Upper lobe of left lung (tissue), 6 donors: ENCODE measurements at regions not wholly inside any gene's neighbourhood (a gene's known extent, or its start where the extent isn't known, plus 50 kb on each side); places are given as distances from the start of the nearest gene placed in this dataset.

Source experiments
- ATAC-seq, 2 donors: fragments of 200-7000 bp; cut with Tn5 transposase; one replicate each; pipeline ENCODE4 v1.9.1; 2022; ENCODE audit warnings: mild to moderate bottlenecking in 2 of 2, moderate library complexity in 2 of 2; ENCODE audit not compliant: low FRiP score in 2 of 2
- DNase-seq, 2 donors: peaks; one replicate each; pipeline ENCODE4 v3.0.0-alpha.2; 2019 to 2020
- H3K27ac ChIP-seq, 4 donors: fragments of 200-600 bp; sonication (generic); one replicate each; pipeline ENCODE4 v1.5.1; 2016 to 2019
- H3K27me3 ChIP-seq, 4 donors: fragments of 200-600 bp; sonication (generic); one replicate each; pipeline ENCODE4 v1.5.1; 2017 to 2019
- H3K36me3 ChIP-seq, 4 donors: fragments of 200-600 bp; sonication (generic); one replicate each; pipeline ENCODE4 v1.5.1; 2016 to 2019
- H3K4me1 ChIP-seq, 4 donors: fragments of 200-600 bp; sonication (generic); one replicate each; pipeline ENCODE4 v1.5.1; 2018 to 2019
- H3K4me3 ChIP-seq, 4 donors: fragments of 200-600 bp; sonication (generic); one replicate each; pipeline ENCODE4 v1.5.1; 2017 to 2019; ENCODE audit warnings: mild to moderate bottlenecking in 2 of 4, moderate library complexity in 1 of 4
- H3K9me3 ChIP-seq, 4 donors: fragments of 200-600 bp; sonication (generic); one replicate each; pipeline ENCODE4 v1.5.1; 2018 to 2019
- EP300 ChIP-seq, 4 donors: sonication (generic); formaldehyde crosslinking; IDR thresholded peaks; one replicate each; pipeline ENCODE4 v1.5.1; 2017; ENCODE audit warnings: antibody characterized with exemption in 4 of 4, control low read depth in 2 of 4
- POLR2A ChIP-seq, 4 donors: fragments of 450-650 bp; IDR thresholded peaks; one replicate each; pipeline ENCODE4 v1.5.1; 2016 to 2017; ENCODE audit warnings: antibody characterized with exemption in 4 of 4, mild to moderate bottlenecking in 2 of 4
- POLR2AphosphoS5 ChIP-seq, 2 donors: sonication (generic); formaldehyde crosslinking; IDR thresholded peaks; one replicate each; pipeline ENCODE4 v1.5.1; 2017; ENCODE audit warnings: antibody characterized with exemption in 2 of 2
- WGBS, 2 donors: methylation state at CpG; one replicate each; pipeline ENCODE4 v1.1.5; 2017 to 2018; 5-methylcytosine and 5-hydroxymethylcytosine counted together
- TF ChIP-seq, protein P1 (sequence below), 6 experiments: fragments of 450-650 bp in 4 of 6; fragments of 200-600 bp in 2 of 6; sonication (generic) in 2 of 6; IDR thresholded peaks; one replicate each; pipeline ENCODE4 v1.5.1; 2016 to 2019; ENCODE audit warnings: antibody characterized with exemption in 6 of 6
- donor health status: DM: no; HTN: no; CAD: no; lungs with moderate emphysema.
- donor health status: DM: no; HTN: yes; CAD: no; lungs with severe emphysema.

DNA sequence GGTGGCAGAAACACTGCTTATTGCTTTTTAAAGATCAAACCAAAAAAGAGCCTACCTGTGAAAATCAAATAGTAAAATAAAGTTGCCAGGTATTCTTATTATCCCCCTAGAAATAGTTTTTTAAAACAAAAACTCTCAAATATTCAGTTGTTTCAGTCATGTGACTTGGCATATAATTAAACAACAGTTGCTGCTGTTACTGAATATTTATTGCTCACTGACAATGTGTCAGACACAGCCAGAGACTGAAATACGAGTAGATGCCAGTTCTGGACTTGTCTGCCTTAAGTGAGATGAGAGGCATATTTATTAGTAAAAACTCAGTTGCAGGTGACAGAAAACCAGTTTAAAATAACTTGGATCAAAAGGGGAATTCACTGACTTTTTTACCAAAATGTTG is 106.0 kb upstream of the RAB12 start:
- no peaks in the 10 kb centered on the region for H3K27me3 ChIP-seq
- TF ChIP-seq, protein P1, sequence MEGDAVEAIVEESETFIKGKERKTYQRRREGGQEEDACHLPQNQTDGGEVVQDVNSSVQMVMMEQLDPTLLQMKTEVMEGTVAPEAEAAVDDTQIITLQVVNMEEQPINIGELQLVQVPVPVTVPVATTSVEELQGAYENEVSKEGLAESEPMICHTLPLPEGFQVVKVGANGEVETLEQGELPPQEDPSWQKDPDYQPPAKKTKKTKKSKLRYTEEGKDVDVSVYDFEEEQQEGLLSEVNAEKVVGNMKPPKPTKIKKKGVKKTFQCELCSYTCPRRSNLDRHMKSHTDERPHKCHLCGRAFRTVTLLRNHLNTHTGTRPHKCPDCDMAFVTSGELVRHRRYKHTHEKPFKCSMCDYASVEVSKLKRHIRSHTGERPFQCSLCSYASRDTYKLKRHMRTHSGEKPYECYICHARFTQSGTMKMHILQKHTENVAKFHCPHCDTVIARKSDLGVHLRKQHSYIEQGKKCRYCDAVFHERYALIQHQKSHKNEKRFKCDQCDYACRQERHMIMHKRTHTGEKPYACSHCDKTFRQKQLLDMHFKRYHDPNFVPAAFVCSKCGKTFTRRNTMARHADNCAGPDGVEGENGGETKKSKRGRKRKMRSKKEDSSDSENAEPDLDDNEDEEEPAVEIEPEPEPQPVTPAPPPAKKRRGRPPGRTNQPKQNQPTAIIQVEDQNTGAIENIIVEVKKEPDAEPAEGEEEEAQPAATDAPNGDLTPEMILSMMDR (IDR thresholded peaks at IDR 0.05): no peak
- TF ChIP-seq EP300 (IDR thresholded peaks at IDR 0.05) (no peak), POLR2AphosphoS5 (IDR thresholded peaks at IDR 0.05) (no peak), POLR2A (IDR thresholded peaks at IDR 0.05) (no peak)
- H3K4me1 ChIP-seq: peaks cover 0 to 13% (median 3%) of the 10 kb centered on the region in 4 donors
- H3K36me3 ChIP-seq: no peaks in the 10 kb centered on the region
- H3K9me3 ChIP-seq: no peaks in the 10 kb centered on the region
- no peak overlapping the region for H3K4me3 ChIP-seq
- 35 to 77% methylated on average over 1 of the region's 1 CpG for WGBS, 2 donors
- H3K27ac ChIP-seq: no peak overlapping the region
- ATAC-seq (no peak), DNase-seq (no peak)

DNA sequence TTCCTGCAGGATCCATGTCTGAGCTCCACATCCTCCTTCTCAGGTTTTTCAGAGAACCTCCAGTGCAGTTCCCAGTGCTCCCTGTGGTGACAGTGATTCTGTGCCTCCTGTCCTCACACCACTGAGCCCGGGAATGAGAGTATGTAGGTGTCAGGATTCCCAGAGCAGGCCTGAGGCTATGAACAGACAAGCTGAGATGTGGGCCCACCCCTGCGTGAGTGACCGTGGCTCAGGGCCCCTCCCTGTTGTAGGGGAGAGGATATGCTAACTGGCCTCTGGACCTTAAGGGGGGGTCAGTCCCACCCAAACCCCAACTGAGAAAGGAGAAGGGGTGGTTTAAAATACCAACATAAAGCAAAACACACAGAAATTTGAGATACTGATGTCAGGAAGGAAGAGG is 104.8 kb upstream of the RAB12 start:
- H3K9me3 ChIP-seq: no peaks in the 10 kb centered on the region
- WGBS, 2 donors: 83 to 87% methylated on average over 3 of the region's 3 CpGs
- no peak overlapping the region for H3K27ac ChIP-seq
- DNase-seq: no peak
- no peaks in the 10 kb centered on the region for H3K36me3 ChIP-seq
- no peaks in the 10 kb centered on the region for H3K27me3 ChIP-seq
- H3K4me1 ChIP-seq: peaks cover 0 to 12% (median 3%) of the 10 kb centered on the region in 4 donors
- no peak for ATAC-seq
- no peak overlapping the region for H3K4me3 ChIP-seq
- no peak for TF ChIP-seq POLR2A (IDR thresholded peaks at IDR 0.05)
- TF ChIP-seq EP300 (IDR thresholded peaks at IDR 0.05): no peak
- TF ChIP-seq POLR2AphosphoS5 (IDR thresholded peaks at IDR 0.05): no peak
- TF ChIP-seq, protein P1 (IDR thresholded peaks at IDR 0.05): no peak

DNA sequence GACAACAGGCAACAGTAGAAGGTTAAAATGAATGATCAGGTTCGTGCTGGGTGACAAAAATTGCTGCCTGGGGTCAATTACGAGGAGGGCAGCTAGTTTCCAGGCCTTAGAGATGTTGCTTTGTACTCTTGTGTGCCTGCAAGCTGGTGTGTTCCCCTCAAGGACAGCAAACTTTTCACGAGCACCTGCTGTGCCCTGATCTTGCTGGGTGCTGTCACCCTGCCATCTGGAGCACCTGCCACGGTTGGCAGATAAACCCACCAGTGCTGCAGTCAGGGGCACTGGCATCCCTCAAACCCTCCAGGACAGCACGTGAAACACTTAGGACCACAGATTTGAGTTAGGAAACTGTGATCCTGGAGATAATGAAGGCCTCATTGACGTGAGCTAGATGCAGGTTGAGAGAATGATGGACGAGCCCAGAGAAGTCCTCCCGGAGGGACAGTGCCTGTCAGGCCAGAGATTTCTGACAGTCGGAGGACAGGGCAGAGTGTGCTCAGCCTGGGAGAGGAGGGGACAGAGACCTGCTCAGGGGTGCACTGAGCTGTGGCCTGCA is 104.3 kb upstream of the RAB12 start:
- Histone ChIP-seq H3K4me3 (no peak overlapping the region), H3K9me3 (no peaks in the 10 kb centered on the region), H3K36me3 (no peaks in the 10 kb centered on the region), H3K27ac (no peak overlapping the region), H3K4me1 (peaks cover 0 to 7% (median 3%) of the 10 kb centered on the region in 4 donors), H3K27me3 (no peaks in the 10 kb centered on the region)
- 85 to 88% methylated on average over 7 to 8 of the region's 9 CpGs for WGBS, 2 donors
- TF ChIP-seq, protein P1 (IDR thresholded peaks at IDR 0.05): no peak
- TF ChIP-seq POLR2AphosphoS5 (IDR thresholded peaks at IDR 0.05) (no peak), POLR2A (IDR thresholded peaks at IDR 0.05) (no peak), EP300 (IDR thresholded peaks at IDR 0.05) (no peak)
- no peak for DNase-seq
- ATAC-seq: no peak

DNA sequence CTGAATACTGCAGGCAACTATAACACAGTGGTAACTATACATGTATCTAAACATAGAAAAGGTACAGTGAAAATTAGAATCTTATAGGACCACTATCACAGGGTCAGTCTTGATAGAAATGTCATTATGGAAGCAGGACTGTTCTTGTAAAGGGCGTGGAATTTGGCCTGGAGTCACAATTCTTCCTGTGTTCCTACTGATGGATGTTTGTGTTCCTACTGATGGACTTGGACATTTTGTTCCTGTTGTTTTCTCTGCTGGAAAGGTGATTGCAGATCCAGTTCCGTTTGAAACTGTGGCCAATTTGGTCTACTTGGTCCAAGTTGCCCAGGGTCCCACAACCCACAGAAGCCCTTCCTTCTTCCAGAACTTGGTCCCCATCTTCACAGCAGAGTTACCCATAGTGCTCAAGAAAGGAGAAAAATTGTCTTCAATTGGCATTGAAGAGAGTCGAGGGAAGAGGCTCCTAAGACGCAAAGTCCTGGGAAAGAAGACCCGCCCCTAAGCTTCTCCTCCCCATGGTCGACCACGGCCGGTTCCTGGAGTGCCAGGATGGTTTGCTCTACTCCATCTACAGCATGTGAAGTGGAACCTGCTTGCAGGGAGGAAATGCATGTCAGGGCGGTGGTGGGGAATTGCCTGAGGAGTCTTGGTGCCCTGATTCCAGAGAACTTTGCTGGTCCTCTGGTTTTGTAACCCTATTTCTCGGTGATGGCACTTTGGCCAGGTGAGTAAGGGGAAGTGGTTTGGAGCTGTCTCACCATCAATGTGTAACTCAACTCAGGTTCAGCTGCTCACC is 102.8 kb upstream of the RAB12 start:
- H3K27me3 ChIP-seq: no peaks in the 10 kb centered on the region
- H3K4me1 ChIP-seq: no peaks in the 10 kb centered on the region
- DNase-seq (no peak), ATAC-seq (no peak)
- no peak overlapping the region for H3K27ac ChIP-seq
- 83 to 88% methylated on average over 10 of the region's 10 CpGs for WGBS, 2 donors
- no peak for TF ChIP-seq POLR2AphosphoS5 (IDR thresholded peaks at IDR 0.05)
- TF ChIP-seq EP300 (IDR thresholded peaks at IDR 0.05): peak in 2 of 4 donors; percentile 48 to 71
- H3K9me3 ChIP-seq: no peaks in the 10 kb centered on the region
- H3K36me3 ChIP-seq: no peaks in the 10 kb centered on the region
- H3K4me3 ChIP-seq: no peak overlapping the region

DNA sequence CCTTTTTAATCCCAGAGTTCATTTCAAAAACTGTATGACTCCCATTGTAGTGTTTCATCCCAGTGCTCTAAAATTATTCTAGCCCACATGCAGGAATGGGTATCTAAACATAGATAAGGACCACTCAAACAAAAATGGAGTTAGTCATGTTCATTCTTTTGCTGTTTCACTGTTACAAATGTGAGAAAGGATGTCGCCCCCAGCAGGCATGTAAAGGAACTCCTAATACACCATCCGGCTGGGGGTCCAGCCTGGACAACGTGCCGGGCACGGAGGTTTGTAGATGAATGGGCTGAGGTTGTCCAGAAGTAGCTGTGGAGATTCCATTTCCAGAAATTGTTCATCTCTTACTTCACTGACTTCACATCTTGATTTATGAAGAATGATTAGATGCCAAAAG is 101.9 kb upstream of the RAB12 start:
- no peak overlapping the region for H3K4me3 ChIP-seq
- TF ChIP-seq POLR2AphosphoS5 (IDR thresholded peaks at IDR 0.05) (no peak), EP300 (IDR thresholded peaks at IDR 0.05) (no peak), POLR2A (IDR thresholded peaks at IDR 0.05) (no peak)
- TF ChIP-seq, protein P1 (IDR thresholded peaks at IDR 0.05): no peak
- no peaks in the 10 kb centered on the region for H3K4me1 ChIP-seq
- 29 to 45% methylated on average over 5 of the region's 5 CpGs for WGBS, 2 donors
- H3K9me3 ChIP-seq: no peaks in the 10 kb centered on the region
- no peaks in the 10 kb centered on the region for H3K36me3 ChIP-seq
- ATAC-seq (no peak), DNase-seq (no peak)
- H3K27ac ChIP-seq: no peak overlapping the region
- H3K27me3 ChIP-seq: no peaks in the 10 kb centered on the region
